T-helper 2 cell treated with Interferon-gamma antibody and Interleukin-4, amounts not matched to agents 5 μg/mL and 100 μg/mL, for 36 hours (primary cell): ENCODE measurements at regions not wholly inside any gene's neighbourhood (a gene's known extent, or its start where the extent isn't known, plus 50 kb on each side); places are given as distances from the start of the nearest gene placed in this dataset.
"Not testable (repeated sequence)": the region's sequence is repeated elsewhere in the genome, so short reads cannot be mapped to it uniquely, and the experiment has no call there.

ENCODE experiments used
- DNase-seq: peaks from one replicate; pipeline ENCODE4 v3.0.0; 2021; ENCODE audit warnings: low spot score
- H3K27ac Mint-ChIP-seq: one replicate; pipeline ENCODE4 v1.8.0; 2021; ENCODE audit warnings: mild to moderate bottlenecking, mixed read lengths
- H3K27me3 Mint-ChIP-seq: one replicate; pipeline ENCODE4 v1.8.0; 2021; ENCODE audit warnings: low read depth, mixed read lengths
- H3K36me3 Mint-ChIP-seq: one replicate; pipeline ENCODE4 v1.8.0; 2021; ENCODE audit warnings: low read depth, mixed read lengths
- H3K4me1 Mint-ChIP-seq: one replicate; pipeline ENCODE4 v1.8.0; 2021; ENCODE audit warnings: low read depth, mixed read lengths
- H3K4me3 Mint-ChIP-seq: one replicate; pipeline ENCODE4 v1.8.0; 2022; ENCODE audit warnings: mild to moderate bottlenecking, moderate library complexity, mixed read lengths
- H3K9me3 Mint-ChIP-seq: one replicate; pipeline ENCODE4 v1.8.0; 2021; ENCODE audit warnings: mixed read lengths

DNA sequence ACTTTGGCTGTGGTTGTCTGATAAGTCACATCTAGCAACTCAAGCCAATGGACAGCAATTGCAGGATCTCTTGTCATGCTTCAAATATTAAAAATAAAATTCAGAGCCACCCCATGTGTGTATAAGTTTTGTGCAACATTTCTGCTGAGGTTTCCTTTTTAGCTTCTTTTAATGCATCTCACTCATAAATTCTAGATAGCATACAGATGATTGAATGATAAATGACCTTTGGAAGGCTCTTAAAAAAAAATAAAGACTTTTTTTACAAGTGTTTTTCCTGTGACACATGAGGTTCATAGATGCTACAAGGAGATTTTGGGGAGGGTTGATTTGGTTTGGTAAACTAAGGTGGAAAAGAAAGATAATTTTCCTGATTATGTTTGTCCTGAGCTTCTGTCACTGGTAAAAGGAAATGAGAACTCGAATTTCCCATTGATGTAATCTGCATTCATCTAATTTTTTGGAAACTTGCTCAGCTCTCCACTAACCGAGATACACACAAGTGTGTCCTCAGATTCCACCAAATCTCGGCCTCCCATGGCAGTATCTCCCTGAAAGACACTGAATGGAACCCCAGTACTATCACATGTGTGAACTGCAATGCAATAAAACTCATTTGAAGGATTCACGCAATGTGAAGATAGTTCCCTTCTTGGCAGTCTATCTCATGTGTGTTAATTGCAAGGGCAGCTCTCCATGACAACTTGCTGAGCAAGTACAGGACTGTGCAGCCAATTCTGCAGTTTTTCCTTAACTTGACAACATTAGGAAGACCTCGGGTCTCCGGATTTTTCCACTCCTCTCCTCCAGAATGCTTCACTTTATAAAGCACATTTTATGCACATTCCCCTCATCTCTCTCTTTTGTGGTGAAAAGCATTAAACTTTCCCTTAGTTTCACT lies 185.4 kb upstream of the PFKP start:
- DNase-seq = no peak
- Mint-ChIP-seq H3K9me3 (no peaks in the 10 kb centered on the region), H3K27ac (no peak overlapping the region)

DNA sequence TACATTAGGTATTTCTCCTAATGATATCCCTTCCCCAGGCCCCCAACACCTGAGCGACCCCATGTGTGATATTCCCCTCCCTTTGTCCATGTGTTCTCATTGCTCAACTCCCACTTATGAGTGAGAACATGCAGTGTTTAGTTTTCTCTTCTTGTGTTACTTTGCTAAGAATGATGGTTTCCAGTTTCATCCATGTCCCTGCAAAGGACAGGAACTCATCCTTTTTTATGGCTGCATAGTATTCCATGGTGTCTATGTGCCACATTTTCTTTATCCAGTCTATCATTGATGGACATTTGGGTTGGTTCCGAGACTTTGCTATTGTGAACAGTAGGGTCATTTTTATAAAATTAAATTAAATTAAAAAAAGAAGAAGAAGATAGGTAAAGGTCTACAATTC lies 187.3 kb upstream of the PFKP start:
- H3K27me3 Mint-ChIP-seq, H3K27ac Mint-ChIP-seq, H3K9me3 Mint-ChIP-seq, H3K36me3 Mint-ChIP-seq, DNase-seq, H3K4me3 Mint-ChIP-seq, H3K4me1 Mint-ChIP-seq: not testable (repeated sequence)

More for the DNA sequence above, 185.4 kb upstream of the PFKP start:
- peaks cover 5% of the 10 kb centered on the region for H3K4me1 Mint-ChIP-seq
- peaks cover 8% of the 10 kb centered on the region for H3K27me3 Mint-ChIP-seq
- H3K36me3 Mint-ChIP-seq = no peaks in the 10 kb centered on the region
- H3K4me3 Mint-ChIP-seq = no peak overlapping the region

DNA sequence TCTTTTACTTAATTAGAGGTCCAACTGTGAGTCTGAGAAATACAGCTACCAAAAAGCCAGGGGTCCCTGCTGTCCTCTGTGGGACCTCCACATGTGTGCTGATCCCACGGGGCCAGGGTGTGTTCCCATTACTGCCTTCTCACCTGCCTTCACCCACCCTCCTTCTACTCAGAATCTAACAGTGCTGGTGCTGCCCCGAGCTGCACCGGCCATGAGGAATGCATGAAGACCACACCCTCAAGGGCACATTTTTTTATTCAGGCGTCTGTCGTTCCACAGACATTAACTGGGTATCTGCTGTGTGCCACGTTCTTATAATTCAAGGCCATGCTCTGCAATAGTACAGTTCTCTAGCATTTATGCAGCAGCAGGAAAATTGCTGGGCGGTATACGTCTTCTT lies 188.5 kb upstream of the PFKP start:
- Mint-ChIP-seq H3K4me3 (no peak overlapping the region), H3K27ac (no peak overlapping the region), H3K4me1 (no peaks in the 10 kb centered on the region), H3K27me3 (peaks cover 8% of the 10 kb centered on the region), H3K9me3 (no peaks in the 10 kb centered on the region), H3K36me3 (no peaks in the 10 kb centered on the region)
- no peak for DNase-seq

DNA sequence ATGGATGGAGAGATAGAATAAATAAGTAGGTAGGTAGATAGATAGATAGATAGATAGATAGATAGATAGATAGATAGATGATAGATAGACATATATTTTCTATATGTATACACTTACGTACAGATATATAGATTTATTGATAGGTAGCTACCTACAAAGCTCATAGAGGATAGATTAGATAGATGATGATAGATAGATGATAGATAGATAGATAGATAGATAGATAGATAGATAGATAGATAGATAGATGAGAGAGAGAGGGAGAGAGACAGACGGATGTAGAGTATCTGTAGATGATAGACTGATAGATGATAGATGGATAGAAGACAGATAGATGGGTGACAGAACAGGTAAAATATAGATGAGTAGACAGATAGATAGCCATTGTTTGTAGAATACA lies 191.3 kb upstream of the PFKP start:
- Mint-ChIP-seq H3K27ac (no peak overlapping the region), H3K9me3 (no peaks in the 10 kb centered on the region), H3K4me1 (no peaks in the 10 kb centered on the region), H3K27me3 (peaks cover 6% of the 10 kb centered on the region), H3K36me3 (no peaks in the 10 kb centered on the region), H3K4me3 (no peak overlapping the region)
- no peak for DNase-seq

DNA sequence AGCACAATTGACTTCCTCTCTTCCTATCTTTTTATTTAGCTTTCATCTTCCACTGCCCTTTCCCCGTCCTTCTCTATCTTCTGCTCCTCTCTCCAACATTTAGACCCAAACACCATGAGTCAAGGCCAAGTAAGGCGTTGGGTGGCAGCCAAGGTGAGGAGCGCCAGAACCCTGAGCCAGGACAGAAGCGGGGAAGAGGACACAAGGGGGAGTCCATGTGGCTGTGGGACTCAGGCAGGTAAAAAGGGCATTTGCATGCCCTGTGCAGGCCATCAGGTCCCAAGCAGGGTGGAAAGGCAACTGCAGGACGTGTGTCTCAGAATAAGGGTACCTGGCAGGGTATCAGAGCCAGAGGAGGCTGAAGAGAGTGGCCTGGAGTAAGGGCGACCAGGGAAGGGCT lies 192.4 kb upstream of the PFKP start:
- Mint-ChIP-seq H3K4me3 (no peak overlapping the region), H3K4me1 (no peaks in the 10 kb centered on the region), H3K27me3 (no peaks in the 10 kb centered on the region), H3K9me3 (no peaks in the 10 kb centered on the region), H3K36me3 (no peaks in the 10 kb centered on the region), H3K27ac (no peak overlapping the region)
- no peak for DNase-seq

DNA sequence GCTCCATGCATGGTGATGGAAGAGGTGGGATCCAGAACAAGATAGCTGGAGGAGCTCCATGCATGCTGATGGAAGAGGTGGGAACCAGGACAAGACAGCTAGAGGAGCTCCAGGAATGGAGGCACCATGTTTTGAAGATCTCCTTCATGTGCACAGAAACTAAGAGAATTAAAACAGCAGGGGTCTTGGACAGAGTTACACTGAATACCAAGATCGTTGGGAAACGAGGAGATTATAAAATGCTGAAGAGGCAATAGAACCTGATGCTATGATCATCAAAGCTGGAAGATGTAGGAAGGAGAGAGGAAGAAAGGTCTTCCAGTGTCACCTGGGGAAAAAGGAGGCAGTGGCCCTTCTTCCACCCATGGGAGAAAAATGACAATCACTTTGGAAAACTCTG lies 193.6 kb upstream of the PFKP start:
- Mint-ChIP-seq H3K9me3 (no peaks in the 10 kb centered on the region), H3K27ac (no peak overlapping the region), H3K27me3 (no peaks in the 10 kb centered on the region), H3K4me3 (no peak overlapping the region), H3K36me3 (no peaks in the 10 kb centered on the region), H3K4me1 (no peaks in the 10 kb centered on the region)
- no peak for DNase-seq

DNA sequence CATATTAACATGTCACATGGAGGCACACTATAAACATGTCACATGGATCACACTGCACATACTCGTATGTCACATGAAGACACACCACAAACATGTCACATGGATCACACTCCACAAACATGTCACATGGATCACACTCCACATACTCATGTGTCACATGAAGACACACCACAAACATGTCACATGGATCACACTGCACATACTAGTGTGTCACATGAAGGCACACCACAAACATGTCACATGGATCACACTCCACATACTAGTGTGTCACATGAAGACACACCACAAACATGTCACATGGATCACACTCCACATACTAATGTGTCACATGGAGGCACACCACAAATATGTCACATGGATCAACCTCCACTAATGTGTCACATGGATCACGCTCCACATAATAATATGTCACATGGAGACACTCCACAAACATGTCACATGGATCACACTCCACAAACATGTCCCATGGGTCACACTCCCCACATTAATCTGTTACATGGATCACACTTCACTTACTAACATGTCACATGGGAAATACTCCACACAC lies 195.6 kb upstream of the PFKP start:
- DNase-seq = no peak
- H3K36me3 Mint-ChIP-seq = no peaks in the 10 kb centered on the region
- H3K9me3 Mint-ChIP-seq = no peaks in the 10 kb centered on the region
- no peaks in the 10 kb centered on the region for H3K4me1 Mint-ChIP-seq
- no peak overlapping the region for H3K27ac Mint-ChIP-seq
- H3K4me3 Mint-ChIP-seq = no peak overlapping the region
- H3K27me3 Mint-ChIP-seq = no peaks in the 10 kb centered on the region

DNA sequence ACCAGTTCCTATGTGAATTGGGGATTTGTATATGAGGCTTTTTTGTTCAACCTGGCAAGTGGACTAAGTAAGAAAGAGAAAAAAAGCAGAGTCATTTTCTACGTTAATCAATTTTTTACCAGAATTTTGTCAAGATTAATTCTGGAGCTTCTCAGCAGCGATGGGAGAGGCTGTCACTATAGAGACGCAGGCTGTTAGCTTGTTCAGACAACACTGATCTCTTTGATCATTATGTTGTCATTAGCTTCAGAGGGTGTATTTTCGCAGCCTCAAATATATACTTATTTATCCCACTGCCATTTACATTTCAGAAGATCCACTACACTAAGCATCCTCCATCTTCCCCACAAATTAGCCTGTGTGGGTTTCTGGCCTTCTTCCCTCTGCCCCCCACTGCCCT lies 196.7 kb upstream of the PFKP start:
- H3K27ac Mint-ChIP-seq = no peak overlapping the region
- no peaks in the 10 kb centered on the region for H3K27me3 Mint-ChIP-seq
- no peak overlapping the region for H3K4me3 Mint-ChIP-seq
- H3K36me3 Mint-ChIP-seq = no peaks in the 10 kb centered on the region
- H3K9me3 Mint-ChIP-seq = no peaks in the 10 kb centered on the region
- H3K4me1 Mint-ChIP-seq = no peaks in the 10 kb centered on the region
- DNase-seq = no peak

DNA sequence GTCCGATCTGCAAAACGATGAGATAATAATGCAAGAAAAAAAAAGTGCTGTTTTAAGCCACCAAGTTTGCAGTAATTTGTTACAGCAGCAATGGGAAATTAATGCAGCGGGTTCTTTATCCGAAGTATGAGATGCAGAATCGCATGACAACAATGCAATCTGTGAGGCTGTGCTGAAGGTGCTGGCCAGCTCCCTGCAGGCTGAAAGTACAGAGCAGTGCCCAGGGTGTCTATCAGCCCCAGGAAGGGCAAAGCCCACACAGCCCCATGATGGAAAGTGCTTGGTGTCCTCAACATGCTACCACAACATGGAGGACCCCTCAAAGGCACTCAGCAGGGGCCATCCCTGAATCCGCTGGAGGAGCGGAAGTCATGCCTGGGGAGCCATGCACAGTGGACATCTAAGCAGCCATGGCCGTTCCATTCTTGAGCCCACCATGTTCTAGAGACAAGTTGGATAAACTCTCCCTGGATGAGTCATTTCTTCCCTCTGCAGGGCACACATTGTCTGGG lies 199.5 kb upstream of the PFKP start:
- DNase-seq = no peak
- no peaks in the 10 kb centered on the region for H3K9me3 Mint-ChIP-seq
- no peaks in the 10 kb centered on the region for H3K27me3 Mint-ChIP-seq
- H3K36me3 Mint-ChIP-seq = no peaks in the 10 kb centered on the region
- H3K4me1 Mint-ChIP-seq = no peaks in the 10 kb centered on the region
- no peak overlapping the region for H3K27ac Mint-ChIP-seq
- H3K4me3 Mint-ChIP-seq = no peak overlapping the region

DNA sequence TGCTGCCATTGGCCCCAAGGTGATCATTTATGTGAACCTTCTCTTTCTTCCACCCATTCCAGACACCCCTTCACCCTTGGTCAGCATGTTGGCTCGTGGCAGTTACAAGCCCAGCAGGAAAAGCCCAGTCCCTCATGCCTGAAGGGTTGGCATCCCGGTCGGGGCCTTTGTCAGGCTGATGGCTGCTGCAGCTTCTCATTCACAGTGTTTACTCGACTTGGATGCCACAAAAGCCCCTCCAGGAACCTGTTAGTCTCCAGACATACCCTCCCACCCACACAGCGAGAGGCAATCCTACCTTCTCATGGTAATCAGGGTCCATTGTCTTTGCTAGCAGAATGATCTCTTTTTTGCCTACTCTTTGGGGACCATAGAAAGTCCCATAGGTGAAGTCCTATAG lies 200.8 kb upstream of the PFKP start:
- Mint-ChIP-seq H3K36me3 (no peaks in the 10 kb centered on the region), H3K4me3 (no peak overlapping the region), H3K4me1 (no peaks in the 10 kb centered on the region), H3K27ac (no peak overlapping the region), H3K9me3 (no peaks in the 10 kb centered on the region), H3K27me3 (no peaks in the 10 kb centered on the region)
- DNase-seq = no peak

DNA sequence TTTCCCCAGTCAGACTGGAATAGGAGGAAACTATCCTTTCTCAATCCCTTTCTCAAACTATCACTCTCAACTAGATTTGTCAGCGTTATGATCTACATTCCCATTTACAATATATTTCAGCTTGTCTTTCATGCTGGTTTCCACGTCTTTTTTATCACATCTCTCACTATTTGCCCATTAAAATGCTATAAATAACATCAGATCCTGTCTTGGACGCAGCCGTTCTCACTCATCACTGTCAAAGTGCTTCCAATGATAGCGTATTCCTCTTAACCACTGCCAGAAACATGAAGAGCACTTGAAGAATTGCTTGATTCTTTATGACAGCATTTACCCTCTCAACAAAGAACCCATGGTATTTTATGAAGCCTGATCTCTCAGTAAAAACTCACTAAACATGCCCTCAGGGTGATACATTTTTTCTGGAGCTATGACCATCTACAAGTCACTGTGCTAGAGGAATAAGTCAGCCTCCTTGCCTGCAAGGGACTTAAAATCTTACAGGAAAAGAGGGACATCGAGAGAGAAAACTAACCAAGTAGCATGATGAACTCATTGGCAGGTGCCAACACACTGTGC lies 205.6 kb upstream of the PFKP start:
- H3K4me3 Mint-ChIP-seq = no peak overlapping the region
- no peak for DNase-seq
- no peaks in the 10 kb centered on the region for H3K36me3 Mint-ChIP-seq
- H3K9me3 Mint-ChIP-seq = peaks cover 5% of the 10 kb centered on the region
- no peaks in the 10 kb centered on the region for H3K4me1 Mint-ChIP-seq
- H3K27ac Mint-ChIP-seq = no peak overlapping the region
- H3K27me3 Mint-ChIP-seq = peaks cover 5% of the 10 kb centered on the region

DNA sequence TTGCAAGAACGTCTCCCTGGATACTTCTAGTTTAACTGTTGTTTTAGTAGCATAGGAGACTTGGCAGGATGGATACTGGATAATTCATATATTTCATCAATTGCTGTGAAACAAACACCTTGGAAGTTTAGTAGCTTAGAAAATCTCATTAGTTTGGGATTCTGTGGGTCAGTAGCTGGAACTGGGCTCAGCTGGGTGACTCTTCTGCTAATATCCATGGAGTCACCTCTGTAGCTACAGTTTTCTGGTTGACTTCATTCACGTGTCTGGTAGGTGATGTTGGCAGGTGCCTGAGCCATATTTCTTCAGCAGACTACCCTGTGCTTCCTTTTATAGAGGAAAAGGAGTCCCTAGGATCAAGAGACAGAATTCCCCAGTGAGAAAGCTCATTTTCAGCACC lies 208.9 kb upstream of the PFKP start:
- peaks cover 5% of the 10 kb centered on the region for H3K9me3 Mint-ChIP-seq
- H3K4me1 Mint-ChIP-seq = no peaks in the 10 kb centered on the region
- no peak overlapping the region for H3K4me3 Mint-ChIP-seq
- H3K27ac Mint-ChIP-seq = no peak overlapping the region
- DNase-seq = no peak
- no peaks in the 10 kb centered on the region for H3K36me3 Mint-ChIP-seq
- peaks cover 19% of the 10 kb centered on the region for H3K27me3 Mint-ChIP-seq

DNA sequence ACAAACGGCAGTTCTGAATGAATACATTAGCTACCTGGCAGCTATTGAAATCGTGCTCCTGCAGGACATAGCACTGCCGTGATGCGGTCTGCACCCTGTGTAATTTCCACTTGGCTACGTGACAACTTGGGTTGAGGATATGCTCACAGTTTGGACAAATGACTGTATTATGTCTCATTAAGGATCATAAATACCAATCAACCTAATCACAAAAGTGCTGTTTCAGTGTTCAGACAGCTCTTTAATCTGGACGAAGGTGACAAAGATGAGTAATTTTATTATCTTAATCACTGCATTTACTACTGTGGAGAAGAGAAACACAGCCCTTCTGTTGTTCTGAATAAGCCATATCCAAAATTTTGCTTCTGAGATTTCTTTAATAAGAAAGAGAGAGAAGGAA lies 210.8 kb upstream of the PFKP start:
- H3K27ac Mint-ChIP-seq = no peak overlapping the region
- H3K27me3 Mint-ChIP-seq = peaks cover 23% of the 10 kb centered on the region
- H3K4me1 Mint-ChIP-seq = no peaks in the 10 kb centered on the region
- no peaks in the 10 kb centered on the region for H3K36me3 Mint-ChIP-seq
- DNase-seq = no peak
- H3K9me3 Mint-ChIP-seq = peaks cover 5% of the 10 kb centered on the region
- no peak overlapping the region for H3K4me3 Mint-ChIP-seq

DNA sequence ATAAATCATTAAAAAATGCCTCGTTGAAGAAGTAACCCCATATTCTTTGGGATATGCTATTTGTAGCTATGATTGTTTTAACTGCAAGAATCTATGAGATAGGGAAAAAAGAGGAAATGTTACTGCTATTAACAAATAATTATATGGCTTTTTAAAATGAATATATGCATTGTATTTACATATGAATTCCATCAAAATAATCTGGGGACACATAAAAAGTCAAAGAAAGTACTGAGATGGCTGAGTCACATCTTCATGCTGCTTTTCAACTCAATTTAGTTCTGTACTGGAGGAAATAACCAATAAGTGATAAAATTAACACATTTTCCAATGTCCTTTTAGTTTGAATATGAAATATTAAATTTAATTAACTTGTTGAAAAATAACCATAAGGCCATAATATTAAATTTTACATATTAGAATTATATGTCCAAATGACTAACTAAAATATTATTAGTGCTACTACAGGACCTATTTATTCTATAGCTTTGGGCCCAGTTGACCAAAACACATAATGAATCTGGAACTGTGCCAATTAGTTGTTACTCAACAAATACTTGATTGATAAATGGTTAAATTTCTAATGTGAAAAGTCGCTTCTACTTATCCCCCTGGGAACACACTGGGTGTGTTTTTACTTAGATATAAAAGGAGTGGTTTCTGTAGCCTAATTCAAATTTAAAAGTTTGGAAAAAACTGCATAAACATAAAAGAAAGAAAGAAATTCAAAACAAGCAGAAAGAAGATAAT lies 214.6 kb upstream of the PFKP start:
- Mint-ChIP-seq H3K4me3 (no peak overlapping the region), H3K4me1 (no peaks in the 10 kb centered on the region), H3K9me3 (no peaks in the 10 kb centered on the region), H3K36me3 (no peaks in the 10 kb centered on the region), H3K27ac (no peak overlapping the region), H3K27me3 (peaks cover 19% of the 10 kb centered on the region)
- no peak for DNase-seq
